GM18511 (cell line): ENCODE measurements at regions not wholly inside any gene's neighbourhood (a gene's known extent, or its start where the extent isn't known, plus 50 kb on each side); places are given as distances from the start of the nearest gene placed in this dataset.
"Not testable (repeated sequence)": the region's sequence is repeated elsewhere in the genome, so short reads cannot be mapped to it uniquely, and the experiment has no call there.

Source experiments
- ATAC-seq: cut with Tn5 transposase; IDR thresholded peaks from one replicate; pipeline ENCODE4 v1.9.1; 2021; ENCODE audit warnings: mild to moderate bottlenecking, moderate library complexity; ENCODE audit not compliant: unreplicated experiment

GRCh38 chr12:17116538-17116937 is 510.6 kb upstream of the LMO3 start:
- ATAC-seq: not testable (repeated sequence)

DNA sequence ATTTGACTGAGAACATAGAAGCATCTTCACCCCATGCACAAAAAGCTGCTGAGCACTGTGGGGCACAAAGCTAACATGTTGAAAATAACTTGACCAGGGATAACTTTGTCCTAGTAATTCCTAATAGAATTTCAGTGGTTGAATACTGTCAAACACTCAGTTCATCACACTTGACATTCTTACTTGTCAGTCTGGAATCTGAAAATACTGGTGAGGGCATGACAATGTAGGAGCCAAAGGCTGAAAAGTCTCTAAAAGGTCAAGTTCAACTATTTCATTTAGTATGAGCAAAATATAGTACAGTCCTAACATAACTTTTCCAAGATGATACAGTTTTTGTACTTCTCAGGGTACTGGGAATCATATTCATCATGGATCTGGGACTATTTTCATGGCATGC is 504.4 kb upstream of the LMO3 start:
- no peak for ATAC-seq

- no peak for ATAC-seq
Measured at GRCh38 chr12:17108877-17109541, 503.0 kb upstream of the LMO3 start.

- ATAC-seq: no peak
Measured at GRCh38 chr12:17104801-17105200, 498.8 kb upstream of the LMO3 start.

DNA sequence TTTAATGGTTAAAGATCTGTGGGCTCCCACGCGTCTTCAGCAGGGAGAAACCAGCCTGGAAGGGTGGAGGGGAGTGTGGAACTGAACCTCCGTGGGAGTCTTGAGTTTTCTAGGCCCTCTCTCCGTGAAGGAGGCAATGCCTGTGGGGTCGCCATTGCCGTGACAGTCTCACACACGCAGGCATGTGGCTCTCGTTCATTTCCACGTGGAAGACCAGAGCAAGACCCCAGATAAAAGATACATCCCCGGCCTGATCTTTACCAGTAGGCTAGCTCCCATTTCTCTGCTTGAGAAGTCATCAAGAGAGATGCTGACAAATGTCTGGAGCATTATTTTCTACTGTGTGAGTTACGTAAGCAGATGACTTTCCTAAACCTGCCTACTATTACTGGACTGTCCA is 491.7 kb upstream of the LMO3 start:
- no peak for ATAC-seq

DNA sequence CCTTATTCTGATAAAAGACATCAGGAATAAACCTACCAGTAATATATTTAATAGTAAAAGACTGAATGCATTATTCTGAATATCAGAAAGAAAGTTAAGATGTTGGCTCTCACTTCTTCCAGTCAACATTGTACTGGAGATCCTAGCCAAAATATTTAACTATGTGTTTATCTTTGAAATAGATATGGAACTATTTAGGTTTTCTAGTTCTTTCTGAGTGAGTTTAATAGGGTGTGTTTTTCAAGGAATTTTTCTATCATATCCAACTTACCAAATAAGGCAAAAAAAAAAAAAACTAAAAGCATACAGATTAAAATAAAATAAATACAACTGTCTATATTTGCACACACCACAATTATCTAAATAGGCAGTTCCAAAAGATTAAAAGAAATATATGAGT is 478.9 kb upstream of the LMO3 start:
- no peak for ATAC-seq

DNA sequence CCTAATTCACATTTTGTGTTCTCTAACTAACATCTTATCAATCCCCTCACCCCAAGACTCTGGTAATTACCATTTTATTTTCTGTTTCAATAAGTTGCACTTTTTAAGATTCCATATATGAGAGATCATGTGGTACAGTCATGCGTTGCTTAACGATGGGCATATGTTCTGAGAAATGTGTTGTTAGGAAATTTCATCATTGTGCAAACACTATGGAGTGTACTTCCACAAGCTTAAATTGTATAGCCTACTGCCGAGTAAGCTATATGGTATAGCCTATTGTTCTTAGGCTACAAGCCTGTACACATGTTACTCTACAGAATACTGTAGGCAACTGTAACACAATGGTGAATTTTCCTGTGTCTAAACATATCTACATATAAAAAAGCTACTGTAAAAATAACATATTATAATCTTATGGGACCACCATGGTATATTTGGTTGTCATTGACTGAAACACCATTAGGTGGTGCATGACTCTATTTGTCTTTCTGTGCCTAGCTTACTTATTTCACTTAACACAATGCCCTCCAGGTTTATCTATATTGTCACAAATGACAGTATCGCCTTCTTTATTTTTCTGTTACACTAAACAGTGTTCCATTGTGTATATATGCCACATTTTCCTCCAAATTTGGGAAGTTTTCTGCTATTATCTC is 473.4 kb upstream of the LMO3 start:
- no peak for ATAC-seq

GRCh38 chr12:17077594-17077993 is 471.6 kb upstream of the LMO3 start:
- ATAC-seq: no peak

DNA sequence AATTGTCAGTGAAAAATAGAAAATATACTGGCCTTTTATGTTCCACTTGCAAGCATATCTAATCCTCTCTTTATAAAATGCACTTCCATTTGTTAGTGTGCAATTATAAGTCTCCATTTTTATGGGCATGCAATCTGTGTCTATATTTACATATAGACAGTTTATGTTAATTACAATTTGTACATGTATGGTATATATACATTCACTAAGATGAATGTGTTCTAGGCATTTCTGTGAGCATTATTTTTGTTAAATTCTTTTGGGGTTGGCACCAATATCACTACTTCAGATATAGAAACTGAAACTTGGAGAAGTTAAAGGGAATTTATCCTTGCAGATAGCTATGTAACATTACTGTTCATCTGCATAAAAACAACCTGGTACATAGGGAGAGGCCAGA is 470.8 kb upstream of the LMO3 start:
- no peak for ATAC-seq

DNA sequence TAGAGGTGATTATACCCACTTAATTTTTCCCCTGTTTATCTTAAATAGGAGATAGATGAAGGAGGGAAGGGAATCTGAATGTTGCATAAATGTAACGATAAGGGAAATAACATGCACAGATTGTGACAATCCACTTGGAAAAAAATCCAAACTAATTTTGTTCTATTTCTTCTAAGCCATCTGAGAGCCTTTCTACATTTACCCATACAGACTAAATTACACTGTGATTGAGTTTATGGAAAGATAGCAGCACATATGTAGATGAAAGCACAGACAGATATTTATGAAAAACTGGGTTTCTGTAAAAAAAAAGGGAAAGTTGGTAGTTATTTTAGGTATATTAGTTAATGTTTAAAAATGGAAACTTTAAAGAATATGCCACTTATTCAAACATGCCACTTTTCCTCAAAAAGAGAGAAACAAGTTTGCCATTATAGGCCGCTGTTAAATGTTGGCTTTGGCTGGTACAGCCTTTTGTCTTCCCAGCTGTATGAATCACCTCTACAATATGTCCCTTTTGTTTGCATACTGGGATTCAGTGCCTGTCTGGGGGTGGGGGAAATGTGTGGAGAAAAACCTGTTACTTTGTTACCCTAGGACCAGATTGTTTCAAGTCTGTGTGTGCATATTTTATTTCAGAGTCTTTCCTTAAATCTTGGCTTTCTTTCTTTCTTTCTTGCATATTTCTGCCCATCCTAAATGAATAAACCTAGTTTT is 470.2 kb upstream of the LMO3 start:
- no peak for ATAC-seq

GRCh38 chr12:17064834-17065233 is 458.9 kb upstream of the LMO3 start:
- ATAC-seq: no peak

GRCh38 chr12:17062267-17063036 is 456.5 kb upstream of the LMO3 start:
- no peak for ATAC-seq

DNA sequence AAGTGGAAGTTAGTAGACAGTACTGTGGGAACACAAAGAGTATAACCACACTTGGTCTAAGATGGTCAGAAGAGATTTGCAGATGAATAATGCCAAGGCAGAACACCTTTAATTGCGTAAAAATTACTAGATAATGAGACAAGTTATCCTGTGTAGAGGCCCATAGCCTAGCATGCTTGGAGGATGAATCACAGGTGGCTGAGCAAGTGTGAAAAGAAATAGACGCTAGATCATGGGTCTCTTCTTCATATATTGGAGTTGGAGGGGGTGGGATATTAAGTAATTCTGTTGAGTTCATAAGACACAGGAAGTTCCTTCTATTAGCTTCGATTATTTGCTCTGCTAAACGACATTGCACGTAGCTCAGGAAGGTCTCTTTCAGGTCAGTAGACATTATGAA is 454.3 kb upstream of the LMO3 start:
- no peak for ATAC-seq

DNA sequence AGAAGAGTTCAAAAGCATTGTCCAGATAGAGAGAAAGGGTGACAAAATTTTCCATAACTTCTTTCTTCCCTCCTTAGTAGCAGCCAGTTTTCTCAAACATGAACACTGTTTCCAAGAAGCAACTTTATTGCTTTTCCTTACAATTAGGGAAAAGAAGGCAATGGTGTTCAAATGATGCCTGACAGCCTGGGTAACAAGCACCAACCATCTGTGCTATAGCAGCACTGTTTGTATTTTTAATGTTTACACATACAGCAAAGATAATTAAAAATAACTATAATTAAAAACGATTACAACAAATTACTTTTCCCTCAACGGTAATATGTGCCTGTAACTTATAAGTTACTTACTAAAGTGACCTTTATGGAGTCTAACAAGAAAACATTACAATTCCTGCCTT is 450.6 kb upstream of the LMO3 start:
- ATAC-seq: no peak

- no peak for ATAC-seq
Measured at GRCh38 chr12:17038923-17039322, 433.0 kb upstream of the LMO3 start.

DNA sequence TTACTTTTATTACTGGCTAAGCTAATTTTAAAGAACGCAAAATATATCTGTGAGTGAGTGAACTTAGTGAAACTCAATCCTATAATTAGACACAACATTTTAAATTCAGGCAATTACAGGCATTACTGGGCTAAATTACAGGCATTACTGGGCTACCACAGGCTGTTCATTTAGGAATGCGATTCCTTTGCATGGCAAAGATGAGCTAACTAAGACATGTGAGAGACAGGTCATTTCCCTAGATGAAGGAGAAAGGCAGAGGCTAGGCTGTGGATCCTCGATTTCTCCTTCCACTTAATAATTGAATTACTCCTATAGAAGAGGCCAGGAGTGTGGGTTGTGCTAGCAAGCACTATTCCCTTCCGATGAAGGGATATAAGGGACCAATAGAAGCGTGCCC is 429.4 kb upstream of the LMO3 start:
- no peak for ATAC-seq

DNA sequence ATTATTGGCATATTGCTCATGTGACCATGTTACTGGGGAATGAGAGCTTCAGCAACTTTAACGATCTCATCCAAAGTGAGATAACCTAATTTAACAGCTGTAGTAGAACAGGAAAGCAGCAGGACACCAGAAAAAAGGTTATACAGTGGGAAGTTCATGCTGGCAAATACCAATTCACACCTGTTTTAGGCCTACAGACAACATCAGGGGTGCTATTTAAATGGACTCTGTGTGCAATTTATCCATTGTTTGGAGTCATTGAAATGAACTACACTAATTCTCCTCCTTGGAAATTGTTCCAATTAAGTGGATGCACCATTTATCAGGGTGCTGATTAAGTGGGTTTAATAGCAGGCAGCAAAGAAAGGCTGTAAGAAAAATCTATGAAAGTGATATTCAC is 424.4 kb upstream of the LMO3 start:
- no peak for ATAC-seq

GRCh38 chr12:17028348-17028747 is 422.4 kb upstream of the LMO3 start:
- no peak for ATAC-seq

- ATAC-seq: not testable (repeated sequence)
Measured at GRCh38 chr12:17025424-17025823, 419.5 kb upstream of the LMO3 start.

DNA sequence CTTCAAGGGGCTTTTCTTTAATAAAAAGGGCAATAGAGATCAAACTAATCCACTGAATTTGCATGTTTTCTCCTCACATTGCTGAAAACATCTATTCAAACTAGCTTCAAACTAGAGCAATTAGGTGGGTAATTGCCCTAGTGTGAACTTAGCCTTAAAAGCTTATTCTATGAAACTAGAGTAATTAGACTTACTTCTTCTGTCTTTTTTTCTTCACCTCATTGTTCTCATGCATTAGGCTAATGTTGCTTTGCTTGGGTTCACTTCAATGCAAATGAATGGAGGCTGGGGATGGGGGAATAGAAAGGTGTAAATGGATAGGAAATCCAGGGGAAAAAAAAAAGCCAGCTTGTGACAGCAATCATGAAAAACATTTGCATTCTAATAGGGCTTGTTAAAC is 414.8 kb upstream of the LMO3 start:
- no peak for ATAC-seq

GRCh38 chr12:17017402-17017801 is 411.4 kb upstream of the LMO3 start:
- no peak for ATAC-seq
